ENCODE measurements at regions not wholly inside any gene's neighbourhood (a gene's known extent, or its start where the extent isn't known, plus 50 kb on each side); places are given as distances from the start of the nearest gene placed in this dataset.

- TF ChIP-seq CTCF (IDR thresholded peaks at IDR 0.05; ENCODE audit: insufficient read depth, low read depth, low read length) (no peak), EZH2 (IDR thresholded peaks at IDR 0.05; ENCODE audit: insufficient read depth, low read length) (no peak)
Observed at GRCh38 chr18:39326772-39327171, 1761.2 kb upstream of the CELF4 start.
